ENCODE measurements at regions not wholly inside any gene's neighbourhood (a gene's known extent, or its start where the extent isn't known, plus 50 kb on each side); places are given as distances from the start of the nearest gene placed in this dataset.

GRCh38 chr3:3606321-3606720 is 192.9 kb upstream of the LRRN1 start:
- H3K36me3 ChIP-seq, result no peaks in the 10 kb centered on the region
- peaks cover 5% of the 10 kb centered on the region for H3K9me3 ChIP-seq (ENCODE audit: severe bottlenecking)
- H3K27me3 ChIP-seq (ENCODE audit: insufficient read depth, low read depth, severe bottlenecking), result no peaks in the 10 kb centered on the region
- H3K27ac ChIP-seq, result no peak overlapping the region
- no peak for DNase-seq
- TF ChIP-seq CTCF (IDR thresholded peaks at IDR 0.05; ENCODE audit: low read depth, low read length), result no peak
- no peak overlapping the region for H3K4me3 ChIP-seq (ENCODE audit: low read depth, low read length)

DNA sequence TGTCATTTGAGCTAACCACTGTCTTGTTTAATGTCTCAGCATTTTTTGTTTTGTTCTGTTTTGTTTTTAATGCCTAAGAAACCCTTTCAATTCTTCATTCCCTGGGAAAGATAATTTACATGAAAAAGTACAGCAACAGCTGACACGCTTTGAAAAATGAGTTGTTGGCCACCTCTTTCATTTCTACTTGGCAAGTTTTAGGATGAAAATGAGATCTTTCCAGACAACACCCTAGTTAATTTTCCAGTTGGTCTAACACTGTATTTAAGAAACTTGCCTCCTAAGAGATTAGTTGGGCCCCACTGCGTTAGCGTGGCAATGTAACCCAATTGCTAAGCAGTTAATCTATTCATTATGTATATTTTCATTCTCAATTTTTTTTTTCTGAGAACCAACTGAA is 194.0 kb upstream of the LRRN1 start:
- Histone ChIP-seq H3K27ac (no peak overlapping the region), H3K27me3 (ENCODE audit: insufficient read depth, low read depth, severe bottlenecking) (no peaks in the 10 kb centered on the region), H3K36me3 (no peaks in the 10 kb centered on the region), H3K4me3 (ENCODE audit: low read depth, low read length) (no peak overlapping the region), H3K9me3 (ENCODE audit: severe bottlenecking) (peaks cover 5% of the 10 kb centered on the region)
- TF ChIP-seq CTCF (IDR thresholded peaks at IDR 0.05; ENCODE audit: low read depth, low read length), result no peak
- DNase-seq, result no peak

- Histone ChIP-seq H3K27ac (no peak overlapping the region), H3K36me3 (no peaks in the 10 kb centered on the region), H3K9me3 (ENCODE audit: severe bottlenecking) (no peaks in the 10 kb centered on the region), H3K27me3 (ENCODE audit: insufficient read depth, low read depth, severe bottlenecking) (no peaks in the 10 kb centered on the region), H3K4me3 (ENCODE audit: low read depth, low read length) (no peak overlapping the region)
- TF ChIP-seq CTCF (IDR thresholded peaks at IDR 0.05; ENCODE audit: low read depth, low read length), result no peak
- DNase-seq, result no peak
Measured at GRCh38 chr3:3603351-3603750, 195.9 kb upstream of the LRRN1 start.

GRCh38 chr3:3600665-3601340 is 198.4 kb upstream of the LRRN1 start:
- H3K9me3 ChIP-seq (ENCODE audit: severe bottlenecking), result no peaks in the 10 kb centered on the region
- H3K27ac ChIP-seq, result no peak overlapping the region
- DNase-seq, result no peak
- no peak for TF ChIP-seq CTCF (IDR thresholded peaks at IDR 0.05; ENCODE audit: low read depth, low read length)
- H3K27me3 ChIP-seq (ENCODE audit: insufficient read depth, low read depth, severe bottlenecking), result no peaks in the 10 kb centered on the region
- no peaks in the 10 kb centered on the region for H3K36me3 ChIP-seq
- H3K4me3 ChIP-seq (ENCODE audit: low read depth, low read length), result no peak overlapping the region

DNA sequence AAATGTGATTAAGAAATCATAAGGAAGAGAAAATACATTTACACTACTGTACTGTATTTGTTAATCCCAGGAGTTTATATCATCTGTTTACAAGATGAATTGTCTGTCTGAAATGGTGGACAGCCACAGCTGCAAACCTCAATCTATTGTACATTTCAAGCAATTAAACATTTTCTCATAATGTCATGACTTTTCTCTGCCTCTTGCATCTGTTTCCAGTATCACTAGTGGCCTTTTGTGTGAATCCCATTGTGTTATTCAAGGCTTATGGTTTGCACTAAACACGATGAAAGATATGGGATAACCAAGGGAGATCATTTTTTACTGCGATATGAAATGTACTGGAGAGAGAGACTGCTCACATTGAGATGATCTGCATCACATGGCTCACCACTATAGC is 200.2 kb upstream of the LRRN1 start:
- TF ChIP-seq CTCF (IDR thresholded peaks at IDR 0.05; ENCODE audit: low read depth, low read length), result no peak
- Histone ChIP-seq H3K27me3 (ENCODE audit: insufficient read depth, low read depth, severe bottlenecking) (no peaks in the 10 kb centered on the region), H3K9me3 (ENCODE audit: severe bottlenecking) (no peaks in the 10 kb centered on the region), H3K27ac (no peak overlapping the region), H3K4me3 (ENCODE audit: low read depth, low read length) (no peak overlapping the region), H3K36me3 (no peaks in the 10 kb centered on the region)
- no peak for DNase-seq

GRCh38 chr3:3594986-3595385 is 204.2 kb upstream of the LRRN1 start:
- H3K27ac ChIP-seq, result no peak overlapping the region
- no peak overlapping the region for H3K4me3 ChIP-seq (ENCODE audit: low read depth, low read length)
- no peak for TF ChIP-seq CTCF (IDR thresholded peaks at IDR 0.05; ENCODE audit: low read depth, low read length)
- H3K27me3 ChIP-seq (ENCODE audit: insufficient read depth, low read depth, severe bottlenecking), result no peaks in the 10 kb centered on the region
- DNase-seq, result no peak
- no peaks in the 10 kb centered on the region for H3K9me3 ChIP-seq (ENCODE audit: severe bottlenecking)
- no peaks in the 10 kb centered on the region for H3K36me3 ChIP-seq
